Neuronal stem cell (in vitro differentiated cells): ENCODE measurements at regions not wholly inside any gene's neighbourhood (a gene's known extent, or its start where the extent isn't known, plus 50 kb on each side); places are given as distances from the start of the nearest gene placed in this dataset. TPM values are rescaled to one million over a fixed set of nuclear protein-coding genes. Genes with fewer than 3 reads are reported as not detected.
"Not testable (repeated sequence)": the region's sequence is repeated elsewhere in the genome, so short reads cannot be mapped to it uniquely, and the experiment has no call there.

Experiments
- DNase-seq: peaks from one replicate; pipeline ENCODE4 v3.0.0-alpha.2; 2013; ENCODE audit warnings: low spot score
- H2AFZ ChIP-seq: one replicate; pipeline ENCODE4 v1.6.1; 2013; ENCODE audit warnings: mild to moderate bottlenecking, low read length, inconsistent platforms
- H2AK5ac ChIP-seq: 2 replicates; pipeline ENCODE4 v1.6.1; 2013; ENCODE audit warnings: low read depth, mild to moderate bottlenecking, inconsistent platforms, low read length, moderate library complexity, mixed read lengths
- H2BK120ac ChIP-seq: 2 replicates; pipeline ENCODE4 v1.6.1; 2013; ENCODE audit warnings: low read depth, mild to moderate bottlenecking, inconsistent platforms, low read length, moderate library complexity, mixed read lengths
- H2BK12ac ChIP-seq: one replicate; pipeline ENCODE4 v1.6.1; 2013; ENCODE audit warnings: low read length, inconsistent platforms
- H2BK15ac ChIP-seq: 2 replicates; pipeline ENCODE4 v1.6.1; 2013; ENCODE audit warnings: mild to moderate bottlenecking, low read length, inconsistent platforms, mixed read lengths
- H2BK5ac ChIP-seq: one replicate; pipeline ENCODE4 v1.6.1; 2013; ENCODE audit warnings: inconsistent platforms, mild to moderate bottlenecking, low read length, moderate library complexity
- H3K14ac ChIP-seq: one replicate; pipeline ENCODE4 v1.6.1; 2013; ENCODE audit warnings: low read length, inconsistent platforms
- H3K18ac ChIP-seq: 2 replicates; pipeline ENCODE4 v1.6.1; 2013; ENCODE audit warnings: low read length, inconsistent platforms
- H3K23ac ChIP-seq: 2 replicates; pipeline ENCODE4 v1.6.1; 2013; ENCODE audit warnings: low read depth, mild to moderate bottlenecking, mixed read lengths, low read length, inconsistent platforms; ENCODE audit not compliant: poor library complexity
- H3K27ac ChIP-seq: replicated peaks from 3 replicates; pipeline ENCODE4 v1.5.1; 2013; ENCODE audit warnings: low read length, inconsistent platforms
- H3K27me3 ChIP-seq, 3 experiments: 2 replicates each; pipeline ENCODE4 v1.6.1; 2013; ENCODE audit warnings: low read length in 3 of 3, mild to moderate bottlenecking in 2 of 3, inconsistent platforms in 1 of 3, low read depth in 1 of 3, mixed read lengths in 1 of 3, moderate library complexity in 1 of 3; ENCODE audit not compliant: control insufficient read depth in 3 of 3, insufficient read depth in 3 of 3
- H3K36me3 ChIP-seq, 2 donors: replicated peaks in 1 of 2; 2 replicates each; pipeline ENCODE4 v1.6.1; 2013; ENCODE audit warnings: low read length in 2 of 2; ENCODE audit not compliant: control insufficient read depth in 2 of 2, insufficient read depth in 2 of 2
- H3K4ac ChIP-seq: 2 replicates; pipeline ENCODE4 v1.6.1; 2013; ENCODE audit warnings: inconsistent platforms, mild to moderate bottlenecking, low read length, moderate library complexity
- H3K4me1 ChIP-seq, 2 donors: 1 replicate in 1 of 2; 2 replicates in 1 of 2; pipeline ENCODE4 v1.6.1; 2013; ENCODE audit warnings: low read length in 2 of 2, low read depth in 1 of 2; ENCODE audit not compliant: control insufficient read depth in 2 of 2, insufficient read depth in 1 of 2
- H3K4me2 ChIP-seq: one replicate; pipeline ENCODE4 v1.6.1; 2013; ENCODE audit warnings: mild to moderate bottlenecking, low read length, inconsistent platforms; ENCODE audit not compliant: insufficient read depth, poor library complexity, severe bottlenecking
- H3K4me3 ChIP-seq, 2 donors: 2 replicates each; pipeline ENCODE4 v1.5.1; 2013; ENCODE audit warnings: low read length in 2 of 2, mild to moderate bottlenecking in 2 of 2, inconsistent platforms in 1 of 2, moderate library complexity in 1 of 2
- H3K79me1 ChIP-seq: one replicate; pipeline ENCODE4 v1.6.1; 2013; ENCODE audit warnings: low read depth, mild to moderate bottlenecking, inconsistent platforms, low read length, moderate library complexity
- H3K9ac ChIP-seq: one replicate; pipeline ENCODE4 v1.6.1; 2013; ENCODE audit warnings: mild to moderate bottlenecking, low read depth, low read length, inconsistent platforms; ENCODE audit not compliant: poor library complexity
- H3K9me3 ChIP-seq, 2 donors: replicated peaks in 1 of 2; 2 replicates each; pipeline versions ENCODE3 to v1.6.1; 2013; ENCODE audit warnings: low read length in 2 of 2, mild to moderate bottlenecking in 2 of 2, inconsistent platforms in 1 of 2, low read depth in 1 of 2, mixed read lengths in 1 of 2, moderate library complexity in 1 of 2; ENCODE audit not compliant: control insufficient read depth in 2 of 2, insufficient read depth in 1 of 2
- H4K8ac ChIP-seq: one replicate; pipeline ENCODE4 v1.6.1; 2013; ENCODE audit warnings: low read depth, mild to moderate bottlenecking, inconsistent platforms, low read length, moderate library complexity
- H4K91ac ChIP-seq: one replicate; pipeline ENCODE4 v1.6.1; 2013; ENCODE audit warnings: low read length, low read depth, mild to moderate bottlenecking, inconsistent platforms; ENCODE audit not compliant: poor library complexity
- WGBS, 2 donors: extraction: QIAGEN DNeasy Blood & Tissue Kit; methylation state at CpG; one replicate each; pipeline ENCODE4 v1.1.7; 2013; ENCODE audit warnings: missing lambda C conversion rate in 2 of 2, mixed read lengths in 1 of 2; ENCODE audit not compliant: insufficient read length in 2 of 2, insufficient replicate concordance in 1 of 2; ENCODE audit errors: extremely low coverage in 2 of 2; 5-methylcytosine and 5-hydroxymethylcytosine counted together
- small RNA-seq: library from polyadenylated mRNA; stranded (forward); fragments of <200 nt; extraction: miRNeasy Mini kit (QIAGEN cat#:217004); gene quantifications from one replicate; pipeline ENCODE3, GENCODE V24; 2013; ENCODE audit not compliant: insufficient read depth

- not testable (repeated sequence) for H2AK5ac ChIP-seq, H3K4me1 ChIP-seq, H2BK12ac ChIP-seq, H3K4ac ChIP-seq, H3K79me1 ChIP-seq, H2BK5ac ChIP-seq, H3K14ac ChIP-seq, H3K27me3 ChIP-seq, H3K4me3 ChIP-seq, H2BK120ac ChIP-seq, H4K91ac ChIP-seq, H3K27ac ChIP-seq, H3K4me2 ChIP-seq, H3K36me3 ChIP-seq, H3K9me3 ChIP-seq, H2BK15ac ChIP-seq, H3K23ac ChIP-seq, H4K8ac ChIP-seq, H3K9ac ChIP-seq, DNase-seq, H3K18ac ChIP-seq, H2AFZ ChIP-seq
- no CpG with 5 or more reads among the region's 5 CpGs for WGBS, 2 donors
These were observed 50.8 kb upstream of the ACBD5 start for GRCh38 chr10:27291253-27291895.

Small RNA genes lying in the stretch of these regions (small RNA-seq; reads per million reads assigned to genes)
- gene RNU6-452P: not detected
- gene RNU6-666P: not detected
- not detected for gene TRIAP1P1
